Panc1 (cell line): ENCODE measurements at regions not wholly inside any gene's neighbourhood (a gene's known extent, or its start where the extent isn't known, plus 50 kb on each side); places are given as distances from the start of the nearest gene placed in this dataset.

Experiments used
- ATAC-seq: fragments of 200-7000 bp; cut with Tn5 transposase; 2 replicates; pipeline ENCODE4 v1.9.1; 2020; ENCODE audit warnings: mild to moderate bottlenecking, moderate library complexity
- BruUV-seq: library from RNA; stranded (reverse); fragments of 400-500 nt; replicated peaks from 2 replicates; lab custom pipeline; 2021; lab: Mats Ljungman, UMichigan
- CTCF ChIA-PET: fragments of 300-600 bp; sonication (Branson Sonifier 250); formaldehyde crosslinking; loops from one replicate; lab custom pipeline; 2022; ENCODE audit warnings: antibody characterized with exemption; lab: Charles Lee
- POLR2A ChIA-PET: fragments of 300-600 bp; sonication (Branson Sonifier 250); formaldehyde crosslinking; loops from one replicate; lab custom pipeline; 2022; ENCODE audit warnings: antibody characterized with exemption; lab: Charles Lee
- DNase-seq: peaks from one replicate; pipeline ENCODE4 v3.0.0-alpha.2; 2010; ENCODE audit warnings: low read depth, low spot score
- H3K27ac ChIP-seq: 2 replicates; pipeline ENCODE4 v1.5.1; 2011; ENCODE audit warnings: mild to moderate bottlenecking, low read length, inconsistent platforms
- H3K27me3 ChIP-seq: fragments of 200-500 bp; sonication (Bioruptor generic); 2 replicates; pipeline ENCODE4 v1.6.0; 2014; ENCODE audit warnings: low read length, inconsistent platforms; ENCODE audit not compliant: control insufficient read depth, insufficient read depth
- H3K36me3 ChIP-seq: fragments of 200-500 bp; sonication (Bioruptor generic); 2 replicates; pipeline ENCODE4 v1.5.1; 2014; ENCODE audit warnings: inconsistent platforms, mild to moderate bottlenecking, low read length, moderate library complexity; ENCODE audit not compliant: control insufficient read depth, insufficient read depth
- H3K4me1 ChIP-seq: 2 replicates; pipeline ENCODE4 v1.5.1; 2011; ENCODE audit warnings: inconsistent platforms, mild to moderate bottlenecking, low read length, moderate library complexity; ENCODE audit not compliant: control insufficient read depth, insufficient read depth
- H3K4me3 ChIP-seq, 2 experiments: 2 replicates each; pipeline ENCODE4 v1.5.1; 2011 to 2012; ENCODE audit warnings: low read depth in 2 of 2, low read length in 2 of 2, mild to moderate bottlenecking in 2 of 2, inconsistent platforms in 1 of 2, moderate library complexity in 1 of 2
- H3K9me3 ChIP-seq: fragments of 200-500 bp; sonication (Bioruptor generic); 2 replicates; pipeline ENCODE4 v1.5.1; 2014; ENCODE audit warnings: low read depth, mild to moderate bottlenecking, inconsistent platforms, low read length, moderate library complexity; ENCODE audit not compliant: control insufficient read depth, insufficient read depth
- CTCF ChIP-seq: fragments of 450-650 bp; IDR thresholded peaks from 2 replicates; pipeline ENCODE4 v1.5.1; 2017; ENCODE audit warnings: mild to moderate bottlenecking
- POLR2AphosphoS5 ChIP-seq: IDR thresholded peaks from 2 replicates; pipeline ENCODE4 v1.6.1; 2012; ENCODE audit warnings: mild to moderate bottlenecking, low read depth, low read length, moderate library complexity
- REST ChIP-seq, 2 experiments: IDR thresholded peaks; 2 replicates each; pipeline ENCODE4 v1.6.1; 2011 to 2012; ENCODE audit warnings: low read depth in 2 of 2, control low read depth in 1 of 2, low read length in 1 of 2, mild to moderate bottlenecking in 1 of 2, moderate library complexity in 1 of 2; ENCODE audit not compliant: insufficient read depth in 1 of 2
- SIN3A ChIP-seq: IDR thresholded peaks from 2 replicates; pipeline ENCODE4 v1.6.1; 2012; ENCODE audit warnings: low read depth, mild to moderate bottlenecking, low read length, moderate library complexity, borderline replicate concordance; ENCODE audit not compliant: insufficient read depth
- TCF7L2 ChIP-seq: IDR thresholded peaks from 2 replicates; pipeline ENCODE4 v1.6.1; 2011; ENCODE audit warnings: mild to moderate bottlenecking, low read depth, low read length, inconsistent platforms
- in situ Hi-C: cut with HindIII; loops from 2 replicates; pipeline ENCODE4 v1.10.0; 2016; ENCODE audit warnings: low sequenced_read_pairs, low pct_unique_long_range_greater_than_20kb
- intact Hi-C: fragments of 100-400 bp; cut with micrococcal nuclease; formaldehyde crosslinking; loops from one replicate; pipeline ENCODE4 v1.10.0; 2022; ENCODE audit not compliant: unreplicated experiment

GRCh38 chr7:81560708-81561107 is 209.1 kb downstream of the HGF start:
- Histone ChIP-seq H3K9me3 (no peaks in the 10 kb centered on the region), H3K4me3 (no peak overlapping the region), H3K36me3 (no peaks in the 10 kb centered on the region; the same call in 1 of the 2 replicates), H3K27me3 (no peaks in the 10 kb centered on the region), H3K27ac (no peak overlapping the region), H3K4me1 (no peaks in the 10 kb centered on the region)
- intact Hi-C loops = no loop called here
- DNase-seq (no peak), ATAC-seq (no peak)
- TF ChIP-seq TCF7L2 = no peak
- TF ChIP-seq REST (IDR thresholded peaks at IDR 0.05; ENCODE audit: insufficient read depth in 1 of 2, low read depth in 2 of 2, low read length in 1 of 2) = no peak
- TF ChIP-seq CTCF = no peak
- no peak for TF ChIP-seq POLR2AphosphoS5
- no peak for TF ChIP-seq SIN3A
- ChIA-PET POLR2A (no interaction called here), CTCF (interaction anchor here (0.6 kb wide), 1 partner anchor 11 kb away, joined by 9 read pairs; no protein-coding TSS in a partner anchor)
- in situ Hi-C loops = no loop called here
- no TSS peak for BruUV-seq

- CTCF ChIA-PET = interaction anchor here (0.7 kb wide), 1 partner anchor 11 kb away, joined by 9 read pairs; no protein-coding TSS in a partner anchor
- POLR2A ChIA-PET = no interaction called here
- no peaks in the 10 kb centered on the region for H3K27me3 ChIP-seq
- H3K4me3 ChIP-seq = no peak overlapping the region; a peak in 1 of 4 replicates
- DNase-seq (no peak), ATAC-seq (no peak)
- H3K27ac ChIP-seq = no peak overlapping the region
- BruUV-seq = no TSS peak
- in situ Hi-C loops (no loop called here), intact Hi-C loops (no loop called here)
- H3K4me1 ChIP-seq = no peaks in the 10 kb centered on the region
- H3K9me3 ChIP-seq = no peaks in the 10 kb centered on the region
- TF ChIP-seq POLR2AphosphoS5 (no peak), TCF7L2 (no peak), SIN3A (no peak), REST (IDR thresholded peaks at IDR 0.05; ENCODE audit: insufficient read depth in 1 of 2, low read depth in 2 of 2, low read length in 1 of 2) (no peak), CTCF (no peak)
- no peaks in the 10 kb centered on the region for H3K36me3 ChIP-seq
These were observed 220.3 kb downstream of the HGF start for GRCh38 chr7:81549484-81550016.
